ENCODE measurements at regions not wholly inside any gene's neighbourhood (a gene's known extent, or its start where the extent isn't known, plus 50 kb on each side); places are given as distances from the start of the nearest gene placed in this dataset.

DNA sequence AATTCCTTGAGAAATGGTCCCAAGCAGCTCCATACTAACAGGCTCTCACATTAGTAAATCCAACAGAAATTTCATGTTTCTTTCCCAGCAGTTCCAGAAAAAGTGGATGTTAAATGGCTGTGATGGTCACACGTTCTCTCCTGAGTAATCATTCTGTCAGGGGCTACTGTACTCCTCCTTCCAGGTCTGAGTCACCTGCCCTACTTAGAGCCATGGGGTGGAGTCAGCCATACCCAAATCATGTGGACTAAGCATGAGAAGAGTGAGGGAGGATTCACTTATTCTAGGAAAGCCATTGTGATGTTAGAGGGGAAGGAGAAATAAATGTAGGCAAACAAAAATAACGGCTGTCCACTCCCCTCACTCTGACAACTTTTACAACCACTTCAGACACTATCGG is 547.2 kb downstream of the CSNK1G3 start:
- Histone ChIP-seq H3K36me3 (ENCODE audit: control insufficient read depth in 2 of 2, insufficient read depth in 1 of 2, low read length in 2 of 2) (no peaks in the 10 kb centered on the region), H3K27ac (ENCODE audit: extremely low read depth, low read depth, low read length) (no peak overlapping the region), H3K4me1 (ENCODE audit: control insufficient read depth, insufficient read depth, low read length) (peaks cover 31% of the 10 kb centered on the region), H3K9me3 (ENCODE audit: control insufficient read depth, insufficient read depth, low read depth, low read length) (no peaks in the 10 kb centered on the region), H3K4me3 (ENCODE audit: low read depth, low read length) (no peak overlapping the region)
- TF ChIP-seq PRDM10 (tag by site-specific recombination; IDR thresholded peaks at IDR 0.05) (0 out of 2 replicates have a peak, but pooled peaks have one; percentile 8), WT1 (tag by site-specific recombination; IDR thresholded peaks at IDR 0.05) (peak; percentile 89), ZNF670 (tag by site-specific recombination; IDR thresholded peaks at IDR 0.05; ENCODE audit: low read depth) (no peak), GFI1B (tag by site-specific recombination; IDR thresholded peaks at IDR 0.05) (no peak), ZNF223 (tag by site-specific recombination; IDR thresholded peaks at IDR 0.05) (no peak), KLF17 (tag by site-specific recombination; IDR thresholded peaks at IDR 0.05) (no peak), ZNF248 (tag by site-specific recombination; IDR thresholded peaks at IDR 0.05) (no peak; the same call in 1 of the 2 replicates), PRDM1 (tag by site-specific recombination; IDR thresholded peaks at IDR 0.05) (0 out of 2 replicates have a peak, but pooled peaks have one; percentile 9), ZBTB8A (tag by site-specific recombination; IDR thresholded peaks at IDR 0.05) (no peak), ZNF366 (tag by site-specific recombination; conservative IDR thresholded peaks at IDR 0.05) (0 out of 2 replicates have a peak, but pooled peaks have one; percentile 11), ZNF837 (tag by site-specific recombination; IDR thresholded peaks at IDR 0.05) (no peak), SETDB1 (IDR thresholded peaks at IDR 0.05; ENCODE audit: insufficient read length, low read length) (no peak), OSR2 (tag by site-specific recombination; IDR thresholded peaks at IDR 0.05) (peak; percentile 50; the same call in 1 of the 2 replicates), ZBTB1 (tag by site-specific recombination; IDR thresholded peaks at IDR 0.05) (no peak), ZNF175 (tag by site-specific recombination; IDR thresholded peaks at IDR 0.05) (no peak), ZFP3 (tag by site-specific recombination; IDR thresholded peaks at IDR 0.05; ENCODE audit: low read depth) (no peak), ZNF184 (tag by site-specific recombination; IDR thresholded peaks at IDR 0.05) (peak; percentile 40; the same call in 1 of the 2 replicates), ZNF112 (tag by site-specific recombination; IDR thresholded peaks at IDR 0.05) (no peak), ZNF610 (tag by site-specific recombination; IDR thresholded peaks at IDR 0.05; ENCODE audit: borderline replicate concordance) (no peak)
- TF ChIP-seq, protein P1, sequence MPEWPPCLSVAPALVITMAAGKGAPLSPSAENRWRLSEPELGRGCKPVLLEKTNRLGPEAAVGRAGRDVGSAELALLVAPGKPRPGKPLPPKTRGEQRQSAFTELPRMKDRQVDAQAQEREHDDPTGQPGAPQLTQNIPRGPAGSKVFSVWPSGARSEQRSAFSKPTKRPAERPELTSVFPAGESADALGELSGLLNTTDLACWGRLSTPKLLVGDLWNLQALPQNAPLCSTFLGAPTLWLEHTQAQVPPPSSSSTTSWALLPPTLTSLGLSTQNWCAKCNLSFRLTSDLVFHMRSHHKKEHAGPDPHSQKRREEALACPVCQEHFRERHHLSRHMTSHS (tag by site-specific recombination; IDR thresholded peaks at IDR 0.05), result no peak
- TF ChIP-seq, protein P2, sequence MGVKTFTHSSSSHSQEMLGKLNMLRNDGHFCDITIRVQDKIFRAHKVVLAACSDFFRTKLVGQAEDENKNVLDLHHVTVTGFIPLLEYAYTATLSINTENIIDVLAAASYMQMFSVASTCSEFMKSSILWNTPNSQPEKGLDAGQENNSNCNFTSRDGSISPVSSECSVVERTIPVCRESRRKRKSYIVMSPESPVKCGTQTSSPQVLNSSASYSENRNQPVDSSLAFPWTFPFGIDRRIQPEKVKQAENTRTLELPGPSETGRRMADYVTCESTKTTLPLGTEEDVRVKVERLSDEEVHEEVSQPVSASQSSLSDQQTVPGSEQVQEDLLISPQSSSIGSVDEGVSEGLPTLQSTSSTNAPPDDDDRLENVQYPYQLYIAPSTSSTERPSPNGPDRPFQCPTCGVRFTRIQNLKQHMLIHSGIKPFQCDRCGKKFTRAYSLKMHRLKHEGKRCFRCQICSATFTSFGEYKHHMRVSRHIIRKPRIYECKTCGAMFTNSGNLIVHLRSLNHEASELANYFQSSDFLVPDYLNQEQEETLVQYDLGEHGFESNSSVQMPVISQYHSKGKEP (tag by site-specific recombination; IDR thresholded peaks at IDR 0.05), result no peak
- TF ChIP-seq, protein P3, sequence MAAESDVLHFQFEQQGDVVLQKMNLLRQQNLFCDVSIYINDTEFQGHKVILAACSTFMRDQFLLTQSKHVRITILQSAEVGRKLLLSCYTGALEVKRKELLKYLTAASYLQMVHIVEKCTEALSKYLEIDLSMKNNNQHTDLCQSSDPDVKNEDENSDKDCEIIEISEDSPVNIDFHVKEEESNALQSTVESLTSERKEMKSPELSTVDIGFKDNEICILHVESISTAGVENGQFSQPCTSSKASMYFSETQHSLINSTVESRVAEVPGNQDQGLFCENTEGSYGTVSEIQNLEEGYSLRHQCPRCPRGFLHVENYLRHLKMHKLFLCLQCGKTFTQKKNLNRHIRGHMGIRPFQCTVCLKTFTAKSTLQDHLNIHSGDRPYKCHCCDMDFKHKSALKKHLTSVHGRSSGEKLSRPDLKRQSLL (tag by site-specific recombination; IDR thresholded peaks at IDR 0.05), result no peak
- TF ChIP-seq, protein P4, sequence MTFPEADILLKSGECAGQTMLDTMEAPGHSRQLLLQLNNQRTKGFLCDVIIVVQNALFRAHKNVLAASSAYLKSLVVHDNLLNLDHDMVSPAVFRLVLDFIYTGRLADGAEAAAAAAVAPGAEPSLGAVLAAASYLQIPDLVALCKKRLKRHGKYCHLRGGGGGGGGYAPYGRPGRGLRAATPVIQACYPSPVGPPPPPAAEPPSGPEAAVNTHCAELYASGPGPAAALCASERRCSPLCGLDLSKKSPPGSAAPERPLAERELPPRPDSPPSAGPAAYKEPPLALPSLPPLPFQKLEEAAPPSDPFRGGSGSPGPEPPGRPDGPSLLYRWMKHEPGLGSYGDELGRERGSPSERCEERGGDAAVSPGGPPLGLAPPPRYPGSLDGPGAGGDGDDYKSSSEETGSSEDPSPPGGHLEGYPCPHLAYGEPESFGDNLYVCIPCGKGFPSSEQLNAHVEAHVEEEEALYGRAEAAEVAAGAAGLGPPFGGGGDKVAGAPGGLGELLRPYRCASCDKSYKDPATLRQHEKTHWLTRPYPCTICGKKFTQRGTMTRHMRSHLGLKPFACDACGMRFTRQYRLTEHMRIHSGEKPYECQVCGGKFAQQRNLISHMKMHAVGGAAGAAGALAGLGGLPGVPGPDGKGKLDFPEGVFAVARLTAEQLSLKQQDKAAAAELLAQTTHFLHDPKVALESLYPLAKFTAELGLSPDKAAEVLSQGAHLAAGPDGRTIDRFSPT (tag by site-specific recombination; IDR thresholded peaks at IDR 0.05), result no peak
- POLR2A ChIA-PET, result no interaction called here
- CTCF ChIA-PET, result interaction anchor here (1.8 kb wide), 1 partner anchor 387 kb away, joined by 7 read pairs; no protein-coding TSS in a partner anchor

Measured in HEK293 (cell line).